HG02970 (cell line): ENCODE measurements at regions not wholly inside any gene's neighbourhood (a gene's known extent, or its start where the extent isn't known, plus 50 kb on each side); places are given as distances from the start of the nearest gene placed in this dataset.
"Not testable (repeated sequence)": the region's sequence is repeated elsewhere in the genome, so short reads cannot be mapped to it uniquely, and the experiment has no call there.

Source experiments
- ATAC-seq: cut with Tn5 transposase; IDR thresholded peaks from one replicate; pipeline ENCODE4 v1.9.1; 2021; ENCODE audit warnings: mild to moderate bottlenecking, moderate library complexity, moderate number of reproducible peaks; ENCODE audit not compliant: unreplicated experiment, low FRiP score

DNA sequence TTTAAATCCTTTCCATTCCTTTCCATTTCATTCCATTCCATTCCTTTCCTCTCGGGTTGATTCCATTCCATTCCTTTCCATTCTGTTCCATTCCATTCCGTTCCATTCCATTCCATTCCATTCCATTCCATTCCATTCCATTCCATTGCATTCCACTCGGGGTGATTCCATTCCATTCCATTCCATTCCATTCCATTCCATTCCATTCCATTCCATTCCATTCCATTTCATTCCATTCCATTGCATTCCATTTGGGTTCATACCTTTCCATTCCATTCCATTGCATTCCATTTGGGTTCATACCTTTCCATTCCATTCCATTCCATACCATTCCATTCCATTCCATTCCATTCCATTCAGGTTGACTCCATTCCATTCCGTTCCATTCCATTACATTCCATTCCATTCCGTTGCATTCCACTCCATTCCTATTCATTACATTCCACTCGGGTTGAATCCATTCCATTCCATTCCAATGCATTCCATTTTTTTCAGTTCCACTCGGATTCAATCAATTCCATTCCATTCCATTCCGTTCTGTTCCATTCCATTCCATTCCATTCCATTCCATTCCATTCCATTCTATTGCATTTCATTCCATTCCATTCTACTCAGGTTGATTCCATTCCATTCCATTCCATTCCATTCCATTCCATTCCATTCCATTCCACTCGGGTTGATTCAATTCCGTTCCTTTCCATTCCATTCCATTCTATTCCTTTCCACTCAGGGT lies 164.4 kb downstream of the CWH43 start:
- not testable (repeated sequence) for ATAC-seq

DNA sequence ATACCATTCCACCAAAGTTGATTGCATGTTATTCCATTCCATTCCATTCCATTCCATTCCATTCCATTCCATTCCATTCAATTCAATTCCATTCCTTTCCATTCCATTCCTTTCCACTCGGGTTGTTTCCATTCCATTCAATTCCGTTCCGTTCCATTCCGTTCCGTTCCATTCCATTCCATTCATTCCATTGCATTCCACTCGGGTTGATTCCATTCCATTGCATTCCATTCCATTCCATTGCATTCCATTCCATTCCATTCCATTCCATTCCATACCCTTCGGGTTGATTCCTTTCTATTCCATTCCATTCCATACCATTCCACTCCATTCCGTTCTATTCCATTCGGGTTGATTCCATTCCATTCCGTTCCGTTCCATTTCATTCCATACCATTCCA lies 166.9 kb downstream of the CWH43 start:
- peak; percentile 28 for ATAC-seq

DNA sequence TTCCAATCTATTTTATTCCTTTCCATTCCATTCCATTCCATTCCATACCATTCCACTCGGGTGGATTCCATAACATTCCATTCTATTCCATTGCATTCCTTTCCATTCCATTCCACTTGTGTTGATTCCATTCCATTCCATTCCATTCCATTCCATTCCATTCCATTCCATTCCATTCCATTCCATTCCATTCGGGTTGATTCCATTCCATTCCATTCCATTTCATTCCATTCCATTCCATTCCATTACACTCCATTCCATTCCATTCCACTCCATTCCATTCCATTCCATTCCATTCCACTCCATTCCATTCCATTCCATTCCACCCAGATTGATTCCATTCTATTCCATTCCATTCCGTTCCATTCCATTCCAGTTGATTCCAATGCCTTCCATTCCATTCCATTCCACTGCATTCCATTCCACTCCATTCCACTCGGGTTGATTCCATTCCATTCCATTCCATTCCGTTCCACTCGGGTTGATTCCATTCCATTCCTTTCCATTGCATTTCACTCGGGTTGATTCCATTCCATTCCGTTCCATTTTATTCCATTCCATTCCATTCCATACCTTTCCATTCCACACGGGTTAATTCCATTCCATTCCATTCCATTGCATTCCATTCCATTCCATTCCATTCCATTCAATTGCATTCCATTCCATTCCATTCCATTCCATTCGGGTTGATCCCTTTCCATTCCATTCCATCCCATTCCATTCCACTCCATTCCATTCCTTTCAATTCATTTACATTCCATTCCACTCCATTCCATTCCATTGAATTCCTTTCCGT lies 168.4 kb downstream of the CWH43 start:
- peak; percentile 77 for ATAC-seq

DNA sequence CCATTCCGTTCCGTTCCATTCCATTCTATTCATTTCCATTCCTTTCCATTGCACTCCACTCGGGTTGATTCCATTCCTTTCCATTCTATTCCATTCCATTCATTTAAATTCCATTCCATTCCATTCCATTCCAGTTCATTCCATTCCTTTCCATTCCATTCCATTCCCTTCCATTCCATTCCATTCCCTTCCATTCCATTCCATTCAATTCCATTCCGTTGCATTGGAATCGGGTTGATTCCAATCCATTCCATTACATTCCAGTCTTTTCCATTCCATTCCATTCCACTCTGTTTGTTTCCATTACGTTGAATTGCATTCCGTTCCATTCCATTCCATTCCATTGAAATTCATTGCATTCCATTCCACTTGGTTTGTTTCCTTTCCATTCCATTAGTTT lies 169.2 kb downstream of the CWH43 start:
- not testable (repeated sequence) for ATAC-seq

DNA sequence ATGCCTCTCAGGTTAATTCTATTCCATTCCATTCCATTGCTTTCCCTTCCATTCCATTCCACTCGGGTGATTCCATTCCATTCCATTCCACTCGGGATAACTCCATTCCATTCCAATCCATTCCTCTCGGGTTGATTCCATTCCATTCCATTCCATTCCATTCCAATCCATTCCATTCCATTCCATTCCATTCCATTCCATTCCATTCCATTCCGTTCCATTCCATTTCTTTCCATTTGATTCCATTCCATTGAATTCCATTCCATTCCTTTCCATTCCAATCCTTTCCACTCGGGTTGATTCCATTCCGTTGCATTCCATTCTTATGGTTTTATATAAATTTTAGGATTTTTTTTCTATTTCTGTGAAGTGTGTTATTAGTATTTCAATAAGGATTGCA lies 170.2 kb downstream of the CWH43 start:
- not testable (repeated sequence) for ATAC-seq

DNA sequence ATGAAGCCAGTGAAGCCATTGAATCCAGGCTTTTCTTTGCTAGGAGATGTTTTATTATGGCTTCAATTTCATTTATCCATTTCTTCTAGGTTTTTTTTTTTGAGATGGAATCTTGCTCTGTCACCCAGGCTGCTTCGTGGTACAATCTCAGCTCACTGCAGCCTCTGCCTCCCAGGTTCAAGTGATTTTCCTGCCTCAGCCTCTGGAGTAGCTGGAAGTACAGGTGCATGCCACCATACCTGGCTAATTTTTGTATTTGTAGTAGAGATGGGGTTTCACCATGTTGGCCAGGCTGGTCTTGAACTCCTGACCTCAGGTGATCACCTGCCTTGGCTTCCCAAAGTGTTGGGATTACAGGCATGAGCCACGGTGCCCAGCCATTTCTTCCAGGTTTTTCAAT lies 171.6 kb downstream of the CWH43 start:
- not testable (repeated sequence) for ATAC-seq

DNA sequence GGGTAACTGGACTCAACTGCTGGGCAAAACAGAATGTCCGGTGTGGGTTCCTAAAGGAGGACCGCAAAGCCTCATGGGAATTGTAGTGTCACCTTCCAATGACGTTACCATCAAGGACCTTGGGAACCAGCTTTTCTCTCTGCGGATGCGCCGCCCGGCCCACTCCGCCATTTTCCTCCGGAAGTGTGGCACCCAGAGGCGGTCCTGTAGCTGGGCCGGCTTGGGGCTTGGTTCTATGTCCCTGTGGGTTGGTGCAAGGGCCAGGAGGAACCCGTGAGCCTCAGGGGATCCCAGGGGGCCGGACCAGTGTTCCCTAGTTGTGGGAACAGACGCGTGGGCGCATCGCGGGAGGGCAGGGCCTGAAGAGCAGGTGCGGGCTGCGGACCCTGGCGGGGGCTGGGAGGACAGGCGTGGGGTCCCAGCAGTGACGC lies 175.1 kb downstream of the CWH43 start:
- not testable (repeated sequence) for ATAC-seq

DNA sequence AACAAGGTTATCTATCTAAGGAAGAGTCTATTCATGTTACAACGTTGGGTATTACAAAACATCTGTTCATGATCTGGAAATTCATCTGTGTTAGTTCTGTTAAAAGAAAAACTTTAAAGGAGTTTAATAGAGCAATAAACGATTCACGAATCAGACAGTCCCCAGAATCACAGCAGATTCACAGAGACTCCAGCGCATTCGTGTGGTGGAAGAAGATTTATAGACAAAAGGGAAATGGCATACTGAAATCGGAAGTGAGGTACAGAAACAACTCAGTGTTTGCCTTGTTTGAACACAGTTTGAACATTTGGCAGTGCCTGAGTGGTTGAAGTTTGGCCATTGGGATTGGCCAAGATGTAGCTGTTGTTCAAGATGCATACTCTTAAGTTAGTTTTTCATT lies 178.8 kb downstream of the CWH43 start:
- ATAC-seq = not testable (repeated sequence)

DNA sequence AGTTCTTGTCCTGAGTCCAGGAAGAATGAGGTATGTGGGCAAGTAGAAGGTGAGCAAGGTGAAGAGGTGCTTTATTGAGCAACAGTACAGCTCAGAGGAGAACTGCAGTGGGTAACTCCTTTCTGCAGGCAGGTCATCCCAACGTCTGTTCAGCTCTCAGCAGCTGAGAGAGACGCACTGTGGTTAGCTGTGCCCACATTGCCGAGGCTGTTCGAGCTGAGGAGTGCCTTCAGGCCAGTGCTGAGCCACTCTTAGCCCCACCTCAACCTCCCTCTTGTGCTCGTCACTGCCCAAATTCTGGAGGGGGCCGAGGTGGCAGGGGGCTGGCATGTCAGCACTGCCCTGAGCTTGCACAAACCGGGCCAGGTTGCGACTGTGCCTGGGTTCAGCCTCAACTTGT lies 191.8 kb downstream of the CWH43 start:
- ATAC-seq = not testable (repeated sequence)

DNA sequence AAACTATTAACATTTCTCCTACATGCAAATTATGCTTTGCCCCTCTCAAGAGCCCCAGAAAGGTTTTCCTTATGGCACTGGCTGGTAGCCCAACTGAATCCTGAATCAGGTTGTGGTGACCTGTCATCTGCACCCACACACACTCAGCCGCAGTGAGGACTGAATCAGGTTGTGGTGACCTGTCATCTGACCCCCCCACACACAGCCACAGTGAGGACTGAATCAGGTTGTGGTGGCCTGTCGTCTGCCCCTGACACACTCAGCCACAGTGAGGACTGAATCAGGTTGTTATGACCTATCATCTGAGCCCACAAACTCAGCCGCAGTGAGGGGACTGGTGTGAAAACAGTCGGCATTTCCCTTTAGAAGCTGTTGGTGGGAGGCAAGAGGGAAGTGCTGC lies 195.0 kb downstream of the CWH43 start:
- ATAC-seq = not testable (repeated sequence)

DNA sequence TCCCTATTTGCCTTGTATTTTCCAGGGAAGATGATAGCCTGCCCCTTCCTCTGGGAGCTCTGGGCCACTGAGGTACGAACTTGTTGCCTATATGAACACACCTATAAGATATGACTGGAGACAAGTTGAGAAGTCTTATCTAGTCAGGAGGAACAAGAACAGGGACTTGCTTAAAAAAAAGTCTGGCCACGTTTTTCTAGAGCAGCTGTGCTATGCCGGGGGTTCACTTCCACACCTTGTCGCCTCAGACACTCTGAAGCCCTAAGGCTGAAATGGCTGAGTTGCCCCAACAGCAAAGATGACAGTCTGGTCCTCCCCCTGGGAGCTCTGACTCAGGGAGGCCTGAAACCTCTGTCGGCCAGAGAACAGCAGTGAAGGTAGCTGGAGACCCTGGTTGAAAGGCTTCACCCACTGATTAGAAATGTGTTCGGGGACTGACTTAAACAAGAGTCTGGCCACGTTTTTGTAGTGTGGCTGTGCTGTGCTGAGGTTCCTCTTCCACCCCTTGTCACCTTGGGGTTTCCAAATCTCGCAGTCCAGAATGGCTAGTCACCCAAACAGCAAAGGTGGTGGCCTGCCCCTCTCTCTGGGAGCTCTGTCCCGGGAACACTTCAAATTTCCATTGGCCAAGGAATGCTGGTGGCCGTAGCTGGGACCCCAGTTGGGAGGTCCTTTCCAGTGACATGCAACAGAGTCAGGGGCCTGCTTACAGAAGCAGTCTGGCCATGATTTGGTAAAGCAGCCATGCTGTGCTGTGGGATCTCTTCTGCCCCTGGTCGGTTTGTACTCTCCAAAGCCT lies 225.5 kb downstream of the CWH43 start:
- ATAC-seq = not testable (repeated sequence)

DNA sequence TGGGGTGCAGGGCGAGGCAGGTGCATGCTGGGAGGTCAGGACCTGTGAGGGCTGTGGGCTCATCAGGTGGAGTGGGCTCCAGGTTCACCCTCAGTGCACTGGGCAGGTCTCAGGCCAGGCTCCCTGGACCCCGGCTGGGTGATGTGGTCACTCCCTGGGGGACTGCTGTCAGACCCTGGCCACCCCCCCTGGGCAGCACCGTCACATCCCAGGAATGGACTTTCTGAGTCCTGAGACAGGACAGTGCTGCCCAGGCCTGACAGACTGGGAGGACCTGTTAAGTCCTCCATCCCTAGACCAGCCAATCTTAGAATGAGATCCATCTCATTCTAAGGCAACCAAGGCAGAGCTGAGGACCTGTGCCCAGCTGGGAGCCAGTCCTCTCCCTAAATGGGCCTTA lies 227.2 kb downstream of the CWH43 start:
- not testable (repeated sequence) for ATAC-seq

DNA sequence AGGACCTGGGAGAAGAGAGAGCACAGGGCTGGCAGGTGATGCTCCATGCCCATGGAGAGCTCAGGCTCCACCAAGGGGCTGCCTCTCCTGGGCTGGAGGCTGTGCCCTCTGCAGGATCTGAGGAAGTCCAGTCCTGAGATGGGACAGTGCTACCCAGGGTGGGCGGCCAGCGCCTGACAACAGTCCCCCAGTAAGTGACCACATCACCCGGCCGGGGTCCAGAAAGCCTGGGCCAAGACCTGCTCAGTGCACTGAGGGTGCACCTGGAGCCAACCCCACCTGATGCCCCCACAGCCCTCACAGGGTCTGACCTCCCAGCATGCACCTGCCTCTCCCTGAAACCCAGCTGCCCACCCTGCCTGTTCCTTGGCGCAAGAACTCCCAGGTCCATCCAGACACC lies 227.7 kb downstream of the CWH43 start:
- not testable (repeated sequence) for ATAC-seq

DNA sequence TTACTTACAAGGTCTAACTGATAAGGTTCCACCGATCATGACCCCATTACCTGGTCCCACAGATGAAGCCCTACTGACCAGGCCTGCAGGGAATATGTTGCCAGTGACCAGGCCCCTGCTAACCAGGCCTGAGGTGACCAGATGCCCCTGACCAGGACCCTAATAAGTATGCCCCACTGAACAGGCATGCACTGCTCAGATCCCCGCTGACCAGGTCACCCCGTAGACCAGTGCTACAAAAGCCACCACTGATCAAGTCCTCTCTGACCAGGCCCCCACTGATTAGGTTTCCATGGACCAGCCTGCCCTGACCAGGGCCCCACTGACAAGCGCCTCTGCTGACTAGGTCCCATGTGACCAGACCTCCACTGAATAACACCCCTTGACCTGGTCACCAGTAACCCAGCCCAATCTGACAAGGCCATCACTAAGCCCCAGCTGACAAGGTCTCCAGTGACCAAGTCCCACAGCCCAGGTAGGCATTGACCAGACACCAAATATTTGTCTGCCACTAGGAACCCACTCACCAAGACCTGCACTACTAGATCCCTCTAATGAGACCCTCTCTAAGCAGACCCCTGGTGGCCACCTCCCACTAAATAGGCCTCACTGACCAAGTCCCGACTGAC lies 228.5 kb downstream of the CWH43 start:
- ATAC-seq = not testable (repeated sequence)

DNA sequence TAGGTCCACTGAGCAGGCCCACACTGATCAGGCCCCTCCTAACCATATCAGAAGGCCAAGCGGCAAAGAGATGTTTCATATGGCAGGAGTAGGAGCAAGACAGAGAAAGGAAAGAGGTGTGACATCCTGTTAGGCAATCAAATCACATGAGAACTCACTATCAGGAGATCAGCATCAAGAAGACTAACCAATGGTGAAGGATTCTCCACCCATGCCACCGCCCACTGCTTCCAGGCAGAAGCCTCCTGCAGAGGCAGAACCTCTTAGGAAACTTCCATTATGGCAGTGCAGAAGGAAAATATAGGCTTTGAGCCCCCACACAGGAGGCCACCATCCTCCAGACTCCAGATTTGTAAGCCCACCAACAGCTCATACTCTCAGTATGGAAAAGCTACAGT lies 229.0 kb downstream of the CWH43 start:
- ATAC-seq = not testable (repeated sequence)

DNA sequence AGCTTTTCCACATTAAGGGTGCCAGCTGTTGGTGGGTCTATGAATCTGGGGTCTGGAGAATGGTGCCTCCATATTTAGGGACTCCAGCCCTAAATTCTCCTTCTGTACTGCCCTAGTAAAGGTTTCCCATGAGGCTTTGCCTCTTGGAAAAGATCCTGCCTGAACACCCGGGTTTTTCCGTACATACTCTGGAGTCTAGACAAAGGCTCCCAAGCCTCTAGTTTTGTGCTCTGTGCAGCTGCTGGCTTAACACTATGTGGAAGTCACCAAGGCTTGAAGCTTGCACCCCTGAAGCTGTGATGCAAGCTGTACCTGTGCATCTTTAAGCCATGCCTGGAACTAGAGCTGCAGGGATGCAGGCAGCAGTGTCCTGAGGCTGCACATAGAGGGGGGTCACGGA lies 230.5 kb downstream of the CWH43 start:
- not testable (repeated sequence) for ATAC-seq

DNA sequence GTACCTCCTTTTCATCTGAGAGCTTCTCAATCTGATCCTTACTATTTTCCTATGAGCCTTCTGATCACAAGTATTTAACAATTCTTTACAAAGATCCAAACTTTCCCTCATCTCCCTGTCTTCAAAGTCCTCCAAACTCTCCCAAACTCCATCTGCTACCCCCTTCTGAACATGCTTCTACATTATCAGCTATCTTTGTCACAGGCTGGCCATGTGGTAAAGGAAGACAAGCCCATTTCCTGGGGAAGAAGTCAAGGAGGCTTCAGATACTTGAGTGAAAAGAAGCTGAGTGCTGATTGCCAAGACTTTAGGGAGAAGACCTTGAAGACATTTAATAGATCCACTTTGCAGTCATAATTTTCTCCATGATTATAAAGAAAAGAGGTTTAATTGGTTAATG lies 231.4 kb downstream of the CWH43 start:
- ATAC-seq = no peak

DNA sequence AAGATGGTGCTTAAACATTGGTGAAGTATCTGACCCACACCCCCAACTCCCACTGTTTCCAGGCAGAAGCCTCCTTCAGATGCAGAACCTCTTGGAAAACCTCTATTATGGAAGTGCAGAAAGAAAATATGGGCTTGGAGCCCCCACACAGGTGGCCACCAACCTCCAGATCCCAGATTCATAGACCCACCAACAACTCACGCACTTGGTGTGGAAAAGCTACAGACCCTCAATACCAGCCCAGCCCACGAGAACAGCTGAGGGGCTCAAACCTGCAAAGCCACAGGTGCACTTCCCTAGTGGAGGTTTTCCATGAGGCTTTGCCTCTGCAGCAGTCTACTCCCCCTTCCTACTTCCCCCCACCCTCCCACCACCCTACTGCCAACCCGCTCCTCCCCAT lies 232.0 kb downstream of the CWH43 start:
- not testable (repeated sequence) for ATAC-seq

DNA sequence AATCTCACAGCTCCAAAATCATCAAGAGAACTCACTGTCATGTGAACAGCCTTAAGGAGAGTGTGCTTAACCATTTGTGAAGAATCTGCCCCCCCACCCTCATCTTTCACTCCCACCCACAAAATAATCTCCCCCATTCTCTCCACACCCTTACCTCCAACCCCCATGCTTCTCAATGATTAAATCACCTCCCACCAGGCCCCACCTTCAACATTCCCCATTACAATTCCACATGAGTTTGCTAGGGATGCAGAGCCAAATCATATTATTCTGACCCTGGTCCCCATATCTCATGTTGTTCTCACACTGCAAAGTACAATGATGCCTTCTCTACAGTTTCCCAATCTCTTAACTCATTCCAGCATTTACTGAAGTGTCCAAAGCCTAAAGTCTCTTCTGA lies 232.9 kb downstream of the CWH43 start:
- not testable (repeated sequence) for ATAC-seq

DNA sequence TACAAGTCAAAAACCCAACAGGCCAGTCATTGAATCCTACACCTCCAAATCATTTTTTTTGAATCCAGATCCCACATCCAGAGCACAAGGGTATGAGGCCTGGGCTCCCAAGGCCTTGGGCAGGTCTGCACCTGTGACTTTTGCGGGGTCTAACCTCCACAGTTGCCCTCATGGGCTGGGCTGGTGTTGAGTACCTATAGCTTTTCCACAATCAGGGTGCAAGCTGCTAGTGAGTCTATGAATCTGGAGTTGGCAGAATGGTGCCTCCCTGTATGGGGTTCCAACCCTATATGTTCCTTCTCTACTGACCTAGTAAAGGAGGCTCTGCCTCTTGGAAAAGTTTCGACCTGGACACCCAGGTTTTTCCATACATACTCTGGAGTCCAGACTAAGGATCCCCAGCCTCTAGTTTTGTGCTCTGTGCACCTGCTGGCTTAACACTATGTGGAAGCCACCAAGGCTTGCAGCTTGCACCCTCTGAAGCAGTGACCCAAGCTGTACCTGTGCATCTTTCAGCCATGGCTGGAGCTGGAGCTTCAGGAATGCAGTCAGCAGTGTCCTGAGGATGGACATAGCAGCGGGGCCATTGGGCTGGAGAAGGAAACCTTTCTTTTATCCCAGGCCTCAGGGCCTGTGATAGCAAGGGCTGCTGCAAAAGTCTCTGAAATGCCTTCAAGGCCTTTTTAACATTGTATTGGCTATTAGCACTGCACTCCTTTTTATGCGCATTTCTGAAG lies 233.6 kb downstream of the CWH43 start:
- not testable (repeated sequence) for ATAC-seq
